DMS53 treated with DMSO at 0.1 percent for 48 hours (cell line): ENCODE measurements at regions not wholly inside any gene's neighbourhood (a gene's known extent, or its start where the extent isn't known, plus 50 kb on each side); places are given as distances from the start of the nearest gene placed in this dataset.

Source experiments
- DNase-seq: peaks from one replicate; lab custom pipeline; 2025; ENCODE audit not compliant: unreplicated experiment; lab: John Stamatoyannopoulos, UW

DNA sequence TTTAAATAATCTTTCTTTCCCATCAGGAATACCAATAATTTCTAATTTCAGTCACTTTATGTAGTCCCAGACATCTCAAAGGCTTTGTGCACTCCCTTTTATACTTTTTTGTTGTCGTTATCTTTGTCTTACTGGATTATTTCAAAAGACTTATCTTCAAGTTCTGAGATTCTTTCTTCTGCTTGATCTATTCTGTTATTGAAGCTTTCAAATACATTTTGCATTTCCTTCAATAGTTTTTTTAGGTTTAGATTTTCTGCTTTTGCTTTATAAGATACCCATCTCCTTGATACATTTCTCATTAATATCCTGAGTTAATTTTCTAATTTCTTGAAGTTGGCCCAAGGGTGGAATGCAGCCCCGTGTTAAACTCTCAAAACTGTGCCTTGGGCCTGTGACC, 432.4 kb downstream of the RIT2 start:
- no peak for DNase-seq

DNA sequence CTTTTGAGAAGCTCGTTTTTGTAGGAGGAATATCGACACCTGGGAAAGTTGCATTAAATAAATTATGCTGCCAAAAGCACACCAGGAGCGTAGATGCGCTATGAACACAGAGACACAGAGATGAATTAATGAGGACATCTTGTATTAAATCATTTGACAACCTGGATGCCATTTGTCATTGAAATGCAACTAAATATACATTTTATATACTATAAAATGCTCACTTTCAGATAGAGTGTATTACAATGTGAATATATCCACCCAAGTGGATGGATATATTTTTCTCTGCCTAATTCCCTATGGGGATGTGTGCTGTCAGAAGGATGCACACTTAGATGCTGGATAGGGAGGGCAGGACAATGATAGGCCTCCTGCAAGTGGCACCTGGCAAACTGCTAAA, 426.2 kb downstream of the RIT2 start:
- DNase-seq = no peak
